Daoy (cell line): ENCODE measurements at regions not wholly inside any gene's neighbourhood (a gene's known extent, or its start where the extent isn't known, plus 50 kb on each side); places are given as distances from the start of the nearest gene placed in this dataset.
"Not testable (repeated sequence)": the region's sequence is repeated elsewhere in the genome, so short reads cannot be mapped to it uniquely, and the experiment has no call there.

Experiments used
- DNase-seq: peaks from one replicate; pipeline ENCODE4 v3.0.0-alpha.2; 2015; ENCODE audit warnings: low read depth

- DNase-seq = no peak
These were observed 237.2 kb downstream of the TOX3 start for GRCh38 chr16:52309446-52310416.

GRCh38 chr16:52308051-52308450 lies 238.9 kb downstream of the TOX3 start:
- no peak for DNase-seq

- no peak for DNase-seq
These were observed 245.9 kb downstream of the TOX3 start for GRCh38 chr16:52301026-52301425.

GRCh38 chr16:52298769-52299168 lies 248.2 kb downstream of the TOX3 start:
- no peak for DNase-seq

- not testable (repeated sequence) for DNase-seq
These were observed 250.1 kb downstream of the TOX3 start for GRCh38 chr16:52296706-52297315.

GRCh38 chr16:52296076-52296475 lies 250.9 kb downstream of the TOX3 start:
- no peak for DNase-seq

GRCh38 chr16:52294660-52295059 lies 252.3 kb downstream of the TOX3 start:
- no peak for DNase-seq

- no peak for DNase-seq
These were observed 253.7 kb downstream of the TOX3 start for GRCh38 chr16:52293204-52293603.

GRCh38 chr16:52283584-52284375 lies 263.2 kb downstream of the TOX3 start:
- no peak for DNase-seq

- DNase-seq = no peak
These were observed 263.9 kb downstream of the TOX3 start for GRCh38 chr16:52283018-52283417.

GRCh38 chr16:52280086-52280485 lies 266.9 kb downstream of the TOX3 start:
- no peak for DNase-seq

GRCh38 chr16:52271088-52271750 lies 275.7 kb downstream of the TOX3 start:
- no peak for DNase-seq

- DNase-seq = no peak
These were observed 281.5 kb downstream of the TOX3 start for GRCh38 chr16:52265446-52265861.

- DNase-seq = no peak
These were observed 289.4 kb downstream of the TOX3 start for GRCh38 chr16:52257534-52257933.

- no peak for DNase-seq
These were observed 290.4 kb downstream of the TOX3 start for GRCh38 chr16:52256310-52257078.

- no peak for DNase-seq
These were observed 292.2 kb downstream of the TOX3 start for GRCh38 chr16:52254746-52255145.

GRCh38 chr16:52252680-52253079 lies 294.3 kb downstream of the TOX3 start:
- DNase-seq = no peak

GRCh38 chr16:52251495-52251894 lies 295.4 kb downstream of the TOX3 start:
- no peak for DNase-seq

GRCh38 chr16:52247737-52248136 lies 299.2 kb downstream of the TOX3 start:
- DNase-seq = no peak

- no peak for DNase-seq
These were observed 308.2 kb downstream of the TOX3 start for GRCh38 chr16:52238710-52239109.

GRCh38 chr16:52237823-52238222 lies 309.1 kb downstream of the TOX3 start:
- DNase-seq = no peak
